ENCODE measurements at regions not wholly inside any gene's neighbourhood (a gene's known extent, or its start where the extent isn't known, plus 50 kb on each side); places are given as distances from the start of the nearest gene placed in this dataset.
"Not testable (repeated sequence)": the region's sequence is repeated elsewhere in the genome, so short reads cannot be mapped to it uniquely, and the experiment has no call there.

- no peak for DNase-seq (ENCODE audit: low read depth)
These were observed 1461.4 kb downstream of the GATA3 start for GRCh38 chr10:9515922-9516321.

- no peak for DNase-seq (ENCODE audit: low read depth)
These were observed 1481.3 kb downstream of the GATA3 start for GRCh38 chr10:9535744-9536143.

- no peak for DNase-seq (ENCODE audit: low read depth)
These were observed 1472.6 kb upstream of the CELF2 start for GRCh38 chr10:9545073-9545472.

GRCh38 chr10:9547936-9548904 is 1469.5 kb upstream of the CELF2 start:
- no peak for DNase-seq (ENCODE audit: low read depth)

GRCh38 chr10:9550810-9551209 is 1466.9 kb upstream of the CELF2 start:
- DNase-seq (ENCODE audit: low read depth), result no peak

GRCh38 chr10:9554321-9554720 is 1463.4 kb upstream of the CELF2 start:
- DNase-seq (ENCODE audit: low read depth), result no peak

- DNase-seq (ENCODE audit: low read depth), result no peak
These were observed 1456.7 kb upstream of the CELF2 start for GRCh38 chr10:9560976-9561375.

GRCh38 chr10:9561821-9562505 is 1455.7 kb upstream of the CELF2 start:
- no peak for DNase-seq (ENCODE audit: low read depth)

GRCh38 chr10:9577746-9578145 is 1439.9 kb upstream of the CELF2 start:
- DNase-seq (ENCODE audit: low read depth), result no peak

GRCh38 chr10:9579110-9579705 is 1438.5 kb upstream of the CELF2 start:
- DNase-seq (ENCODE audit: low read depth), result no peak

- not testable (repeated sequence) for DNase-seq (ENCODE audit: low read depth)
These were observed 1434.9 kb upstream of the CELF2 start for GRCh38 chr10:9582803-9583202.

GRCh38 chr10:9596368-9596920 is 1421.2 kb upstream of the CELF2 start:
- no peak for DNase-seq (ENCODE audit: low read depth)

- DNase-seq (ENCODE audit: low read depth), result no peak
These were observed 1414.7 kb upstream of the CELF2 start for GRCh38 chr10:9602998-9603397.

- no peak for DNase-seq (ENCODE audit: low read depth)
These were observed 1413.7 kb upstream of the CELF2 start for GRCh38 chr10:9603972-9604371.

GRCh38 chr10:9605231-9605630 is 1412.4 kb upstream of the CELF2 start:
- DNase-seq (ENCODE audit: low read depth), result no peak

- DNase-seq (ENCODE audit: low read depth), result no peak
These were observed 1409.1 kb upstream of the CELF2 start for GRCh38 chr10:9608602-9609001.

- DNase-seq (ENCODE audit: low read depth), result no peak
These were observed 1404.2 kb upstream of the CELF2 start for GRCh38 chr10:9613338-9614075.

GRCh38 chr10:9615189-9615588 is 1402.5 kb upstream of the CELF2 start:
- no peak for DNase-seq (ENCODE audit: low read depth)

GRCh38 chr10:9621216-9621615 is 1396.5 kb upstream of the CELF2 start:
- no peak for DNase-seq (ENCODE audit: low read depth)

- DNase-seq (ENCODE audit: low read depth), result no peak
These were observed 1392.4 kb upstream of the CELF2 start for GRCh38 chr10:9625304-9625703.

GRCh38 chr10:9634466-9634865 is 1383.2 kb upstream of the CELF2 start:
- no peak for DNase-seq (ENCODE audit: low read depth)

- no peak for DNase-seq (ENCODE audit: low read depth)
These were observed 1382.0 kb upstream of the CELF2 start for GRCh38 chr10:9635691-9636090.

Measured in stimulated activated CD8-positive, alpha-beta memory T cell treated with anti-CD3 and anti-CD28 coated beads, Interleukin-15, amount 100 ng/mL, for 24 hours (primary cell).